SU-DHL-6 (cell line): ENCODE measurements at regions not wholly inside any gene's neighbourhood (a gene's known extent, or its start where the extent isn't known, plus 50 kb on each side); places are given as distances from the start of the nearest gene placed in this dataset.

Experiments
- CTCF ChIP-seq: fragments of 200-600 bp; sonication (generic); IDR thresholded peaks from one replicate; pipeline ENCODE4 v1.5.1; 2017; ENCODE audit warnings: antibody characterized with exemption, mild to moderate bottlenecking, low read length, moderate library complexity; ENCODE audit not compliant: insufficient read depth, poor library complexity, severe bottlenecking
- EZH2phosphoT487 ChIP-seq: fragments of 200-600 bp; sonication (generic), shearing (Covaris generic); conservative IDR thresholded peaks from 2 replicates; pipeline ENCODE4 v1.6.1; 2018; ENCODE audit warnings: mild to moderate bottlenecking, antibody characterized with exemption, low read length, moderate library complexity, mixed read lengths

- TF ChIP-seq CTCF (no peak), EZH2phosphoT487 (no peak)
These were observed 511.3 kb downstream of the MIAT start for GRCh38 chr22:27168681-27169080.
